ENCODE measurements at regions not wholly inside any gene's neighbourhood (a gene's known extent, or its start where the extent isn't known, plus 50 kb on each side); places are given as distances from the start of the nearest gene placed in this dataset.
"Not testable (repeated sequence)": the region's sequence is repeated elsewhere in the genome, so short reads cannot be mapped to it uniquely, and the experiment has no call there.

GRCh38 chr7:157477550-157478212 lies 140.9 kb downstream of the DNAJB6 start:
- peak overlapping the region; percentile 47 for H3K4me3 ChIP-seq (ENCODE audit: low read length)
- H3K36me3 ChIP-seq (ENCODE audit: insufficient read depth, low read length) = no peaks in the 10 kb centered on the region
- peaks cover 28% of the 10 kb centered on the region for H3K4me1 ChIP-seq (ENCODE audit: insufficient read depth, low read length)
- H3K9me3 ChIP-seq (ENCODE audit: low read length) = peaks cover 13% of the 10 kb centered on the region
- Mint-ChIP-seq H3K4me3 (peak overlapping the region; percentile 53 to 80 (median 76)), H3K4me1 (peaks cover 27 to 49% (median 45%) of the 10 kb centered on the region in 3 donors), H3K27ac (peak overlapping the region in 6 of 8 donors; percentile 12 to 82 (median 36)), H3K27me3 (no peaks in the 10 kb centered on the region), H3K36me3 (peaks cover 1 to 21% (median 7%) of the 10 kb centered on the region in 3 donors), H3K9me3 (peaks cover 3 to 19% (median 17%) of the 10 kb centered on the region in 5 donors)
- ChIA-PET POLR2A (no interaction called here), CTCF (no interaction called here)
- H3K27me3 ChIP-seq (ENCODE audit: insufficient read depth, low read length, poor library complexity, severe bottlenecking) = no peaks in the 10 kb centered on the region
- H3K27ac ChIP-seq (ENCODE audit: low read depth, low read length) = no peak overlapping the region
- DNase-seq = peak in 1 of 5 donors; percentile 41

GRCh38 chr7:157478611-157479010 lies 141.8 kb downstream of the DNAJB6 start:
- H3K4me3 ChIP-seq (ENCODE audit: low read length); DNase-seq; CTCF ChIA-PET; H3K27me3 ChIP-seq (ENCODE audit: insufficient read depth, low read length, poor library complexity, severe bottlenecking); H3K27ac ChIP-seq (ENCODE audit: low read depth, low read length); POLR2A ChIA-PET; H3K36me3 ChIP-seq (ENCODE audit: insufficient read depth, low read length); H3K27me3 Mint-ChIP-seq; H3K9me3 ChIP-seq (ENCODE audit: low read length); H3K9me3 Mint-ChIP-seq: not testable (repeated sequence)
- H3K4me1 ChIP-seq (ENCODE audit: insufficient read depth, low read length) = peaks cover 19% of the 10 kb centered on the region
- Mint-ChIP-seq H3K4me3 (peak overlapping the region in 3 of 7 donors; percentile 53 to 78 (median 59)), H3K36me3 (peaks cover 1 to 11% (median 2%) of the 10 kb centered on the region in 3 donors), H3K4me1 (peaks cover 21 to 41% (median 37%) of the 10 kb centered on the region in 3 donors), H3K27ac (peak overlapping the region in 3 of 8 donors; percentile 50 to 73 (median 71))

DNA sequence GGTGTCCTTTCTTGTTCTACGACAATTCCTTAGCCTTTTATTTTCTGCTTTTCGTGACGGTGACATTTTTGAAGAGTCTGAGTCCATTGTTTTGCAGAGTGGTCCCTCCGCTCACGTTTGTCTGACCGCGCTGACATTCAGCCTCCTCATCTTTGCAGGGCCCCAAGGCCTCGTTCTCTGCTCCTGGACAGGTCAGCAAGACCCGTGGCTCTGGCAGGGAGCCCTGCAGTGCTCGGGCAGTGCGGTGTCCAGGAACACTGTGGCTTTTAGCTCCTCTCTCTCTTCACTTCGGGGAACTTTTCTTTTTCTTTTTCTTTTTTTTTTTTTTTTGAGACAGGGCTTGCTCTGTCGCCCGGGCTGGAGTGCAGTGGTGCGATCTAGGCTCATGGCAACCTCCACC lies 142.5 kb downstream of the DNAJB6 start:
- peaks cover 0 to 6% (median 4%) of the 10 kb centered on the region in 5 donors for H3K9me3 Mint-ChIP-seq
- peak overlapping the region in 2 of 7 donors; percentile 35 to 39 for H3K4me3 Mint-ChIP-seq
- peaks cover 0 to 3% of the 10 kb centered on the region in 2 donors for H3K27me3 Mint-ChIP-seq
- peaks cover 0 to 7% (median 1%) of the 10 kb centered on the region in 3 donors for H3K36me3 Mint-ChIP-seq
- Histone ChIP-seq H3K27me3 (ENCODE audit: insufficient read depth, low read length, poor library complexity, severe bottlenecking) (no peaks in the 10 kb centered on the region), H3K27ac (ENCODE audit: low read depth, low read length) (no peak overlapping the region), H3K4me3 (ENCODE audit: low read length) (no peak overlapping the region), H3K36me3 (ENCODE audit: insufficient read depth, low read length) (no peaks in the 10 kb centered on the region), H3K4me1 (ENCODE audit: insufficient read depth, low read length) (peaks cover 18% of the 10 kb centered on the region), H3K9me3 (ENCODE audit: low read length) (no peaks in the 10 kb centered on the region)
- H3K27ac Mint-ChIP-seq = peak overlapping the region in 1 of 8 donors; percentile 71
- ChIA-PET CTCF (no interaction called here), POLR2A (no interaction called here)
- DNase-seq = peak in 1 of 5 donors; percentile 26
- H3K4me1 Mint-ChIP-seq = peaks cover 19 to 36% (median 34%) of the 10 kb centered on the region in 3 donors

DNA sequence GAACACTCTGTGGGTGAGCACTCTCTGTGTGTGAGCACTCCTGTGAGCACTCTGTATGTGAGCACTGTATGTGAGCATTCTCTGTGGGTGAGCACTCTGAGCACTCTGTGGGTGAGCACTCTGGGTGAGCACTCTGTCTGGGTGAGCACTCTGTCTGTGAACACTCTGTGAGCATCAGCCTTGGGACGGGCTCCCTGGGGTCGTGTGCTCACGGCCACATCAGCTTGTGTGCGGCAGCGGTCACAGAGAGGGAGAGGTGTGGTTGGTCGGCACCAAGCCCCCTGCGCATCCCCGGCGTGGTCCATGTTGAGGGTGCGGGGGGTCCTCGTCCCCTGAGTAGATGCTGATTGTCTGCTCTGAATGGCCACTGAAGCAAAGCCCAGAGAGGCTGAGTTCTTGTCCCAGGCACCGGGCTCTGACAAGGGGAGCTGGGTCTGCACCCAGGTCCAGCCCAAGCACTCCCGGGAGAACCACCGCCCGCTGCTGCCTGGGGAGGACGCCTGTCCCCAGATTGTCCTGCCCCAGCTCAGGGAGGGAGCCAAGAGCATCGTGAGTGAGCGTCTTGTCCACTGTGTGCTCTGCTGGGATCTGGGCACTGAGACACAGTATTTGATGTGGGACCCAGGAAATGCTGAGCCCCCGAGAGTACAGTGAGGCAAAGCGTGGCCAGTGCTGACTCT lies 143.7 kb downstream of the DNAJB6 start:
- CTCF ChIA-PET = no interaction called here
- DNase-seq = peak in 1 of 5 donors; percentile 18
- H3K27ac Mint-ChIP-seq = no peak overlapping the region

GRCh38 chr7:157481389-157481788 lies 144.6 kb downstream of the DNAJB6 start:
- Histone ChIP-seq H3K4me3 (ENCODE audit: low read length) (no peak overlapping the region), H3K27me3 (ENCODE audit: insufficient read depth, low read length, poor library complexity, severe bottlenecking) (peaks cover 8% of the 10 kb centered on the region), H3K9me3 (ENCODE audit: low read length) (no peaks in the 10 kb centered on the region), H3K4me1 (ENCODE audit: insufficient read depth, low read length) (peaks cover 22% of the 10 kb centered on the region), H3K36me3 (ENCODE audit: insufficient read depth, low read length) (no peaks in the 10 kb centered on the region), H3K27ac (ENCODE audit: low read depth, low read length) (no peak overlapping the region)
- H3K9me3 Mint-ChIP-seq = no peaks in the 10 kb centered on the region
- POLR2A ChIA-PET = no interaction called here
- no peak overlapping the region for H3K27ac Mint-ChIP-seq
- no peak for DNase-seq
- H3K4me1 Mint-ChIP-seq = peaks cover 17 to 36% (median 31%) of the 10 kb centered on the region in 3 donors
- CTCF ChIA-PET = no interaction called here
- H3K36me3 Mint-ChIP-seq = peaks cover 0 to 1% (median 0%) of the 10 kb centered on the region in 3 donors
- H3K27me3 Mint-ChIP-seq = peaks cover 6 to 7% of the 10 kb centered on the region in 2 donors
- H3K4me3 Mint-ChIP-seq = no peak overlapping the region

More for the DNA sequence above, 143.7 kb downstream of the DNAJB6 start:
- no peak overlapping the region for H3K4me3 ChIP-seq (ENCODE audit: low read length)
- Mint-ChIP-seq H3K9me3 (no peaks in the 10 kb centered on the region), H3K27me3 (peaks cover 4 to 7% of the 10 kb centered on the region in 2 donors), H3K4me1 (peaks cover 17 to 37% (median 34%) of the 10 kb centered on the region in 3 donors), H3K36me3 (peaks cover 0 to 1% (median 0%) of the 10 kb centered on the region in 3 donors), H3K4me3 (no peak overlapping the region)
- no peak overlapping the region for H3K27ac ChIP-seq (ENCODE audit: low read depth, low read length)
- POLR2A ChIA-PET = interaction anchor here (0.6 kb wide), 1 partner anchor 259 kb away, joined by 8 read pairs; no protein-coding TSS in a partner anchor
- no peaks in the 10 kb centered on the region for H3K36me3 ChIP-seq (ENCODE audit: insufficient read depth, low read length)
- H3K4me1 ChIP-seq (ENCODE audit: insufficient read depth, low read length) = peaks cover 22% of the 10 kb centered on the region
- H3K9me3 ChIP-seq (ENCODE audit: low read length) = no peaks in the 10 kb centered on the region
- peaks cover 4% of the 10 kb centered on the region for H3K27me3 ChIP-seq (ENCODE audit: insufficient read depth, low read length, poor library complexity, severe bottlenecking)

DNA sequence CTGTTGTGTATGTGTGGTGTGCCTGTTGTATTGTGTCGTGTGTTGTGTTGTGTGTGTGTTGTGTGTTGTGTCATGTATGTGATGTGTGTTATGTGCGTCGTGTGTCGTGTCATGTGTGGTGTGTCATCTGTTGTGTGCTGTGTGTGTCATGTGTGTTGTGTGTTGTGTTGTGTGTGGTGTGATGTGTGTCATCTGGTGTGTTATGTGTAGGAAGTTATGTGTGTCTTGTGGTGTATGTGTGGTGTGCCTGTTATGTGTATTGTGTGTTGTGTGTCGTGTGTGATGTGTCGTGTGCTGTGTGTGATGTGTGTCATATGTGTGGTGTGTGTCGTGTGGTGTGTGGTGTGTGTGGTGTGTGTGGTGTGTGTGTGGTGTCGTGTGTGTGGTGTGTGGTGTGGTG lies 145.2 kb downstream of the DNAJB6 start:
- no peak overlapping the region for H3K27ac Mint-ChIP-seq

DNA sequence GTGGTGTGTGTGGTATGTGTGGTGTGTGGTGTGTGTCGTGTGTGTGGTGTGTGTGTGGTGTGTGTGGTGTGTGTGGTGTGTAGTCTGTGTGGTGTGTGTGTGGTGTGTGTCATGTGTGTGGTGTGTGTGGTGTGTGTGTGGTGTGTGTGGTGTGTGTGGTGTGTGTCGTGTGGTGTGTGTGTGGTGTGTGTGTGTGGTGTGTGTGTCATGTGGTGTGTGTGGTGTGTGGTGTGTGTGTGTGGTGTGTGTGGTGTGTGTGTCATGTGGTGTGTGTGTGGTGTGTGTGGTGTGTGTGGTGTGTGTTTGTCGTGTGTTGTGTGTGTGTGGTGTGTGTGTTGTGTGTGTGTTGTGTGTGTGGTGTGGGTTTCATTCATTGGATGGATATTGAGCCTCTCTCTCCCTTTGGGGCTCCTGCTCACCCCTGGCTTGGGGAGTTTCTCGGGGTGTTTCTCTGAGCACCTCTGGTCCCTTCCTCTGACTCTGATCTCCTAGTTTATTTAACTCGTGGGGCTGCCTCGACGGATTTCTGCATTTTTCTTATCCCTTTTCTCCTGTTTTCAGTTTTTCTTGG lies 145.8 kb downstream of the DNAJB6 start:
- POLR2A ChIA-PET = no interaction called here
- Histone ChIP-seq H3K27ac (ENCODE audit: low read depth, low read length) (no peak overlapping the region), H3K36me3 (ENCODE audit: insufficient read depth, low read length) (no peaks in the 10 kb centered on the region), H3K27me3 (ENCODE audit: insufficient read depth, low read length, poor library complexity, severe bottlenecking) (peaks cover 8% of the 10 kb centered on the region), H3K4me3 (ENCODE audit: low read length) (no peak overlapping the region), H3K4me1 (ENCODE audit: insufficient read depth, low read length) (peaks cover 19% of the 10 kb centered on the region), H3K9me3 (ENCODE audit: low read length) (no peaks in the 10 kb centered on the region)
- H3K4me1 Mint-ChIP-seq = peaks cover 19 to 30% (median 25%) of the 10 kb centered on the region in 3 donors
- DNase-seq = peak in 1 of 5 donors; percentile 10
- H3K27ac Mint-ChIP-seq = no peak overlapping the region
- H3K27me3 Mint-ChIP-seq = peaks cover 6 to 7% of the 10 kb centered on the region in 2 donors
- H3K36me3 Mint-ChIP-seq = peaks cover 0 to 1% (median 0%) of the 10 kb centered on the region in 3 donors
- H3K9me3 Mint-ChIP-seq = no peaks in the 10 kb centered on the region
- no peak overlapping the region for H3K4me3 Mint-ChIP-seq
- CTCF ChIA-PET = no interaction called here

More for the DNA sequence above, 145.2 kb downstream of the DNAJB6 start:
- Histone ChIP-seq H3K4me1 (ENCODE audit: insufficient read depth, low read length) (peaks cover 22% of the 10 kb centered on the region), H3K36me3 (ENCODE audit: insufficient read depth, low read length) (no peaks in the 10 kb centered on the region), H3K27me3 (ENCODE audit: insufficient read depth, low read length, poor library complexity, severe bottlenecking) (peaks cover 8% of the 10 kb centered on the region), H3K9me3 (ENCODE audit: low read length) (no peaks in the 10 kb centered on the region), H3K27ac (ENCODE audit: low read depth, low read length) (no peak overlapping the region), H3K4me3 (ENCODE audit: low read length) (no peak overlapping the region)
- DNase-seq = peak in 1 of 5 donors; percentile 2
- ChIA-PET CTCF (no interaction called here), POLR2A (no interaction called here)
- Mint-ChIP-seq H3K4me1 (peaks cover 22 to 36% (median 28%) of the 10 kb centered on the region in 3 donors), H3K36me3 (peaks cover 0 to 1% (median 0%) of the 10 kb centered on the region in 3 donors), H3K9me3 (no peaks in the 10 kb centered on the region), H3K27me3 (peaks cover 6 to 7% of the 10 kb centered on the region in 2 donors), H3K4me3 (no peak overlapping the region)

GRCh38 chr7:157483515-157483914 lies 146.7 kb downstream of the DNAJB6 start:
- H3K4me1 ChIP-seq (ENCODE audit: insufficient read depth, low read length) = peaks cover 13% of the 10 kb centered on the region
- H3K4me3 ChIP-seq (ENCODE audit: low read length) = no peak overlapping the region
- H3K27ac ChIP-seq (ENCODE audit: low read depth, low read length) = no peak overlapping the region
- H3K4me1 Mint-ChIP-seq = peaks cover 14 to 21% (median 19%) of the 10 kb centered on the region in 3 donors
- peaks cover 0 to 1% (median 0%) of the 10 kb centered on the region in 3 donors for H3K36me3 Mint-ChIP-seq
- no peak overlapping the region for H3K27ac Mint-ChIP-seq
- H3K36me3 ChIP-seq (ENCODE audit: insufficient read depth, low read length) = no peaks in the 10 kb centered on the region
- ChIA-PET POLR2A (no interaction called here), CTCF (no interaction called here)
- no peak overlapping the region for H3K4me3 Mint-ChIP-seq
- peaks cover 6 to 7% of the 10 kb centered on the region in 2 donors for H3K27me3 Mint-ChIP-seq
- peaks cover 8% of the 10 kb centered on the region for H3K27me3 ChIP-seq (ENCODE audit: insufficient read depth, low read length, poor library complexity, severe bottlenecking)
- no peak for DNase-seq
- no peaks in the 10 kb centered on the region for H3K9me3 Mint-ChIP-seq
- H3K9me3 ChIP-seq (ENCODE audit: low read length) = no peaks in the 10 kb centered on the region
